GM12878 (cell line): ENCODE measurements at regions not wholly inside any gene's neighbourhood (a gene's known extent, or its start where the extent isn't known, plus 50 kb on each side); places are given as distances from the start of the nearest gene placed in this dataset.

Experiments used
- ATAC-seq: fragments of 200-7000 bp; cut with Tn5 transposase; 3 replicates; pipeline ENCODE4 v1.9.1; 2020; ENCODE audit warnings: mild to moderate bottlenecking, moderate library complexity
- BruUV-seq: library from RNA; stranded (reverse); fragments of 400-500 nt; replicated peaks from 2 replicates; lab custom pipeline; 2021; lab: Mats Ljungman, UMichigan
- CTCF ChIA-PET: fragments of 300-600 bp; sonication (Branson Sonifier 250); formaldehyde crosslinking; extraction: SDS; loops from one replicate; lab custom pipeline; 2021; ENCODE audit warnings: inconsistent platforms; lab: Yijun Ruan, JAX
- POLR2A ChIA-PET: fragments of 350-600 bp; formaldehyde crosslinking; extraction: SDS; loops from one replicate; lab custom pipeline; 2021; ENCODE audit warnings: inconsistent platforms; lab: Charles Lee
- RAD21 ChIA-PET: fragments of 300-600 bp; sonication (Branson Sonifier 250); formaldehyde crosslinking; loops from one replicate; lab custom pipeline; 2023; ENCODE audit warnings: antibody characterized with exemption; ENCODE audit not compliant: unreplicated experiment; lab: Charles Lee
- SMC1A ChIA-PET: fragments of 300-600 bp; sonication (Branson Sonifier 250); formaldehyde crosslinking; loops from one replicate; lab custom pipeline; 2023; ENCODE audit not compliant: unreplicated experiment, uncharacterized antibody; lab: Charles Lee
- DNase-seq: peaks from one replicate; pipeline ENCODE4 v3.0.0-alpha.2; 2011; ENCODE audit warnings: low read depth, low spot score
- FAIRE-seq: peaks from 3 replicates; lab custom pipeline; 2011; peaks lifted over from hg19 to GRCh38; lab: Jason Lieb, UNC
- H2AFZ ChIP-seq: 2 replicates; pipeline ENCODE4 v1.6.0; 2011; ENCODE audit warnings: low read depth, low read length, control low read depth; ENCODE audit not compliant: control insufficient read depth
- H3K27ac ChIP-seq: 2 replicates; pipeline ENCODE4 v1.5.1; 2011; ENCODE audit warnings: control low read depth; ENCODE audit not compliant: control insufficient read depth, insufficient read depth
- H3K27me3 ChIP-seq, 2 experiments: replicated peaks in 1 of 2; 2 replicates each; pipeline versions ENCODE4 v1.6.0 to v1.6.1; 2011; ENCODE audit warnings: low read length in 1 of 2; ENCODE audit not compliant: control insufficient read depth in 2 of 2, insufficient read depth in 2 of 2
- H3K36me3 ChIP-seq, 2 experiments: 2 replicates each; pipeline ENCODE4 v1.5.1; 2011; ENCODE audit warnings: low read length in 1 of 2; ENCODE audit not compliant: control insufficient read depth in 2 of 2, insufficient read depth in 2 of 2
- H3K4me1 ChIP-seq: 2 replicates; pipeline ENCODE4 v1.6.1; 2011; ENCODE audit warnings: mild to moderate bottlenecking, low read length, moderate library complexity, mixed read lengths; ENCODE audit not compliant: control insufficient read depth, insufficient read depth
- H3K4me2 ChIP-seq: 2 replicates; pipeline ENCODE4 v1.6.0; 2011; ENCODE audit warnings: control low read depth; ENCODE audit not compliant: control insufficient read depth, insufficient read depth
- H3K4me3 ChIP-seq: fragments of 200-600 bp; sonication (generic); 2 replicates; pipeline ENCODE4 v1.5.1; 2016
- H3K79me2 ChIP-seq: 2 replicates; pipeline ENCODE4 v1.6.0; 2011; ENCODE audit warnings: low read length; ENCODE audit not compliant: control insufficient read depth, insufficient read depth
- H3K9ac ChIP-seq: 2 replicates; pipeline ENCODE4 v1.8.0; 2011; ENCODE audit warnings: low read length, control low read depth, mixed read lengths; ENCODE audit not compliant: control insufficient read depth, insufficient read depth
- H3K9me3 ChIP-seq: replicated peaks from 3 replicates; pipeline ENCODE4 v1.5.1; 2011; ENCODE audit warnings: mild to moderate bottlenecking, low read length; ENCODE audit not compliant: control insufficient read depth, insufficient read depth
- H4K20me1 ChIP-seq: 2 replicates; pipeline ENCODE4 v1.6.0; 2011; ENCODE audit not compliant: control insufficient read depth, insufficient read depth
- BACH1 ChIP-seq: fragments of 450-650 bp; IDR thresholded peaks from 2 replicates; pipeline ENCODE4 v1.6.1; 2017; ENCODE audit warnings: mild to moderate bottlenecking, borderline replicate concordance
- KAT2A ChIP-seq: conservative IDR thresholded peaks from 2 replicates; pipeline ENCODE4 v1.6.1; 2011; ENCODE audit warnings: low read depth, low read length; ENCODE audit not compliant: control insufficient read depth
- MYC ChIP-seq: IDR thresholded peaks from 2 replicates; pipeline ENCODE4 v1.6.1; 2011; ENCODE audit warnings: mild to moderate bottlenecking, low read length, moderate library complexity, inconsistent platforms; ENCODE audit not compliant: insufficient read depth, insufficient replicate concordance, insufficient read length, severe bottlenecking
- NR2F1 ChIP-seq: fragments of 450-650 bp; conservative IDR thresholded peaks from 2 replicates; pipeline ENCODE4 v1.6.1; 2017; ENCODE audit warnings: mild to moderate bottlenecking
- RAD51 ChIP-seq: fragments of 450-650 bp; IDR thresholded peaks from 2 replicates; pipeline ENCODE4 v1.6.1; 2016; ENCODE audit warnings: moderate library complexity, mild to moderate bottlenecking, inconsistent platforms
- RFX5 ChIP-seq: IDR thresholded peaks from 2 replicates; pipeline ENCODE4 v1.6.1; 2011; ENCODE audit warnings: low read depth, low read length, improper control_type of control experiment
- SREBF2 ChIP-seq: IDR thresholded peaks from 2 replicates; pipeline ENCODE4 v1.6.1; 2012; ENCODE audit warnings: mild to moderate bottlenecking, low read length
- ZSCAN29 ChIP-seq: fragments of 450-650 bp; IDR thresholded peaks from 2 replicates; pipeline ENCODE4 v1.6.1; 2017; ENCODE audit warnings: mild to moderate bottlenecking, moderate library complexity
- WGBS: methylation state at CpG from one replicate; pipeline ENCODE4 v1.1.6; 2016; ENCODE audit warnings: low lambda C conversion rate; ENCODE audit not compliant: insufficient replicate concordance, insufficient coverage; ENCODE audit errors: missing lambda C conversion rate; 5-methylcytosine and 5-hydroxymethylcytosine counted together
- in situ Hi-C: fragments of 300-500 bp; cut with MboI; formaldehyde crosslinking; loops from 9 replicates; pipeline ENCODE4 v1.14.3; 2018; ENCODE audit warnings: mixed read lengths
- intact Hi-C: fragments of 100-400 bp; cut with micrococcal nuclease; formaldehyde crosslinking; loops from one replicate; pipeline ENCODE4 v1.14.2; 2022; ENCODE audit not compliant: unreplicated experiment
- TF ChIP-seq, protein P1 (sequence below): IDR thresholded peaks from 2 replicates; pipeline ENCODE4 v1.6.1; 2012; ENCODE audit warnings: improper control_type of control experiment, low read depth, low read length; ENCODE audit not compliant: insufficient replicate concordance
- TF ChIP-seq, protein P2 (sequence below): fragments of 450-650 bp; IDR thresholded peaks from 2 replicates; pipeline ENCODE4 v1.6.1; 2017; ENCODE audit warnings: mild to moderate bottlenecking, moderate library complexity
- TF ChIP-seq, protein P3 (sequence below): fragments of 450-650 bp; IDR thresholded peaks from 2 replicates; pipeline ENCODE4 v1.6.1; 2017; ENCODE audit warnings: borderline replicate concordance

DNA sequence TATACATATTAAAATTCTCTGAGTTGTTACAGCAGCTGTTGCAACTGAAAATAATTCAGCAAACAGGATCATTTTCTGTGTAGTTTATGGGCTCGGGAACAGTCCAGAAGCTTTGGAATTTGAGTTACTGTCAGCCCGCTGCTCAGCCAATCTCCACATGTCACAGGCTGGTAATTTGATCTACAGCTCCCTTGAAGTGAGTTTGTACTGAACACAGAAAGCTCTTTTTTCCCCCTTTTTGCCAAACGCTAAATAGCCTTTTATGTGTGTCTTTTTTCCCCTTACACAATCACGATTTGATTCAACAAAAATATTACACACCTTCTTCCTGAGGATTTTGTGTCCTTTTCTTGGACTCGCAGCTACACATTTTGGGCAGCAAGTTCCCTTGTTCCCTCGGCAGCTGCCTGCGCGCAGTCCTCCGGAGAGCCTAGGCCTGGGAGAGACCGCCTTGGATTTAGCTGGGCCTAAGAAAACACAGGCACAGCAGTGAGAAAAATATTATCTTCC is 371.4 kb downstream of the KCNRG start:
- no peak overlapping the region for H3K9ac ChIP-seq
- no peaks in the 10 kb centered on the region; a peak in 2 of 4 replicates for H3K27me3 ChIP-seq
- H2AFZ ChIP-seq: no peak overlapping the region
- H3K4me3 ChIP-seq: no peak overlapping the region
- TF ChIP-seq, protein P1, sequence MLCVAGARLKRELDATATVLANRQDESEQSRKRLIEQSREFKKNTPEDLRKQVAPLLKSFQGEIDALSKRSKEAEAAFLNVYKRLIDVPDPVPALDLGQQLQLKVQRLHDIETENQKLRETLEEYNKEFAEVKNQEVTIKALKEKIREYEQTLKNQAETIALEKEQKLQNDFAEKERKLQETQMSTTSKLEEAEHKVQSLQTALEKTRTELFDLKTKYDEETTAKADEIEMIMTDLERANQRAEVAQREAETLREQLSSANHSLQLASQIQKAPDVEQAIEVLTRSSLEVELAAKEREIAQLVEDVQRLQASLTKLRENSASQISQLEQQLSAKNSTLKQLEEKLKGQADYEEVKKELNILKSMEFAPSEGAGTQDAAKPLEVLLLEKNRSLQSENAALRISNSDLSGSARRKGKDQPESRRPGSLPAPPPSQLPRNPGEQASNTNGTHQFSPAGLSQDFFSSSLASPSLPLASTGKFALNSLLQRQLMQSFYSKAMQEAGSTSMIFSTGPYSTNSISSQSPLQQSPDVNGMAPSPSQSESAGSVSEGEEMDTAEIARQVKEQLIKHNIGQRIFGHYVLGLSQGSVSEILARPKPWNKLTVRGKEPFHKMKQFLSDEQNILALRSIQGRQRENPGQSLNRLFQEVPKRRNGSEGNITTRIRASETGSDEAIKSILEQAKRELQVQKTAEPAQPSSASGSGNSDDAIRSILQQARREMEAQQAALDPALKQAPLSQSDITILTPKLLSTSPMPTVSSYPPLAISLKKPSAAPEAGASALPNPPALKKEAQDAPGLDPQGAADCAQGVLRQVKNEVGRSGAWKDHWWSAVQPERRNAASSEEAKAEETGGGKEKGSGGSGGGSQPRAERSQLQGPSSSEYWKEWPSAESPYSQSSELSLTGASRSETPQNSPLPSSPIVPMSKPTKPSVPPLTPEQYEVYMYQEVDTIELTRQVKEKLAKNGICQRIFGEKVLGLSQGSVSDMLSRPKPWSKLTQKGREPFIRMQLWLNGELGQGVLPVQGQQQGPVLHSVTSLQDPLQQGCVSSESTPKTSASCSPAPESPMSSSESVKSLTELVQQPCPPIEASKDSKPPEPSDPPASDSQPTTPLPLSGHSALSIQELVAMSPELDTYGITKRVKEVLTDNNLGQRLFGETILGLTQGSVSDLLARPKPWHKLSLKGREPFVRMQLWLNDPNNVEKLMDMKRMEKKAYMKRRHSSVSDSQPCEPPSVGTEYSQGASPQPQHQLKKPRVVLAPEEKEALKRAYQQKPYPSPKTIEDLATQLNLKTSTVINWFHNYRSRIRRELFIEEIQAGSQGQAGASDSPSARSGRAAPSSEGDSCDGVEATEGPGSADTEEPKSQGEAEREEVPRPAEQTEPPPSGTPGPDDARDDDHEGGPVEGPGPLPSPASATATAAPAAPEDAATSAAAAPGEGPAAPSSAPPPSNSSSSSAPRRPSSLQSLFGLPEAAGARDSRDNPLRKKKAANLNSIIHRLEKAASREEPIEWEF: no peak
- TF ChIP-seq ZSCAN29: no peak
- TF ChIP-seq RFX5: no peak
- no peak for TF ChIP-seq KAT2A
- no peak for TF ChIP-seq RAD51
- TF ChIP-seq, protein P2, sequence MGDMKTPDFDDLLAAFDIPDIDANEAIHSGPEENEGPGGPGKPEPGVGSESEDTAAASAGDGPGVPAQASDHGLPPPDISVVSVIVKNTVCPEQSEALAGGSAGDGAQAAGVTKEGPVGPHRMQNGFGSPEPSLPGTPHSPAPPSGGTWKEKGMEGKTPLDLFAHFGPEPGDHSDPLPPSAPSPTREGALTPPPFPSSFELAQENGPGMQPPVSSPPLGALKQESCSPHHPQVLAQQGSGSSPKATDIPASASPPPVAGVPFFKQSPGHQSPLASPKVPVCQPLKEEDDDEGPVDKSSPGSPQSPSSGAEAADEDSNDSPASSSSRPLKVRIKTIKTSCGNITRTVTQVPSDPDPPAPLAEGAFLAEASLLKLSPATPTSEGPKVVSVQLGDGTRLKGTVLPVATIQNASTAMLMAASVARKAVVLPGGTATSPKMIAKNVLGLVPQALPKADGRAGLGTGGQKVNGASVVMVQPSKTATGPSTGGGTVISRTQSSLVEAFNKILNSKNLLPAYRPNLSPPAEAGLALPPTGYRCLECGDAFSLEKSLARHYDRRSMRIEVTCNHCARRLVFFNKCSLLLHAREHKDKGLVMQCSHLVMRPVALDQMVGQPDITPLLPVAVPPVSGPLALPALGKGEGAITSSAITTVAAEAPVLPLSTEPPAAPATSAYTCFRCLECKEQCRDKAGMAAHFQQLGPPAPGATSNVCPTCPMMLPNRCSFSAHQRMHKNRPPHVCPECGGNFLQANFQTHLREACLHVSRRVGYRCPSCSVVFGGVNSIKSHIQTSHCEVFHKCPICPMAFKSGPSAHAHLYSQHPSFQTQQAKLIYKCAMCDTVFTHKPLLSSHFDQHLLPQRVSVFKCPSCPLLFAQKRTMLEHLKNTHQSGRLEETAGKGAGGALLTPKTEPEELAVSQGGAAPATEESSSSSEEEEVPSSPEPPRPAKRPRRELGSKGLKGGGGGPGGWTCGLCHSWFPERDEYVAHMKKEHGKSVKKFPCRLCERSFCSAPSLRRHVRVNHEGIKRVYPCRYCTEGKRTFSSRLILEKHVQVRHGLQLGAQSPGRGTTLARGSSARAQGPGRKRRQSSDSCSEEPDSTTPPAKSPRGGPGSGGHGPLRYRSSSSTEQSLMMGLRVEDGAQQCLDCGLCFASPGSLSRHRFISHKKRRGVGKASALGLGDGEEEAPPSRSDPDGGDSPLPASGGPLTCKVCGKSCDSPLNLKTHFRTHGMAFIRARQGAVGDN: no peak
- TF ChIP-seq, protein P3, sequence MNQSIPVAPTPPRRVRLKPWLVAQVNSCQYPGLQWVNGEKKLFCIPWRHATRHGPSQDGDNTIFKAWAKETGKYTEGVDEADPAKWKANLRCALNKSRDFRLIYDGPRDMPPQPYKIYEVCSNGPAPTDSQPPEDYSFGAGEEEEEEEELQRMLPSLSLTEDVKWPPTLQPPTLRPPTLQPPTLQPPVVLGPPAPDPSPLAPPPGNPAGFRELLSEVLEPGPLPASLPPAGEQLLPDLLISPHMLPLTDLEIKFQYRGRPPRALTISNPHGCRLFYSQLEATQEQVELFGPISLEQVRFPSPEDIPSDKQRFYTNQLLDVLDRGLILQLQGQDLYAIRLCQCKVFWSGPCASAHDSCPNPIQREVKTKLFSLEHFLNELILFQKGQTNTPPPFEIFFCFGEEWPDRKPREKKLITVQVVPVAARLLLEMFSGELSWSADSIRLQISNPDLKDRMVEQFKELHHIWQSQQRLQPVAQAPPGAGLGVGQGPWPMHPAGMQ: no peak
- TF ChIP-seq BACH1: no peak
- no peak for TF ChIP-seq MYC
- TF ChIP-seq NR2F1: no peak
- no peak for TF ChIP-seq SREBF2
- DNase-seq: no peak
- H3K4me2 ChIP-seq: no peak overlapping the region
- ATAC-seq: no peak
- 81% methylated on average over 10 of the region's 10 CpGs for WGBS
- ChIA-PET SMC1A (interaction anchor here (0.5 to 1.2 kb wide), 6 partner anchors 9 to 525 kb away, joined by 3 read pairs; no protein-coding TSS in a partner anchor), POLR2A (no interaction called here), CTCF (interaction anchor here (1.1 to 2.4 kb wide), 3 partner anchors 26 to 525 kb away, joined by 3 to 15 read pairs (median 5); no protein-coding TSS in a partner anchor), RAD21 (interaction anchor here (0.8 to 1.4 kb wide), 5 partner anchors 160 to 414 kb away, joined by 3 to 8 read pairs (median 4); no protein-coding TSS in a partner anchor)
- peaks cover 3% of the 10 kb centered on the region; the same call in 2 of the 3 replicates for H3K9me3 ChIP-seq
- no peaks in the 10 kb centered on the region for H4K20me1 ChIP-seq
- H3K36me3 ChIP-seq: no peaks in the 10 kb centered on the region
- H3K4me1 ChIP-seq: no peaks in the 10 kb centered on the region
- H3K79me2 ChIP-seq: no peaks in the 10 kb centered on the region
- no peak overlapping the region for H3K27ac ChIP-seq
- no peak for FAIRE-seq
- in situ Hi-C loops (no loop called here), intact Hi-C loops (no loop called here)
- no TSS peak for BruUV-seq
